Naive thymus-derived CD4-positive, alpha-beta T cell (primary cell): ENCODE measurements at regions not wholly inside any gene's neighbourhood (a gene's known extent, or its start where the extent isn't known, plus 50 kb on each side); places are given as distances from the start of the nearest gene placed in this dataset.

ENCODE experiments used
- ATAC-seq: fragments of 150-1000 bp; cut with Tn5 transposase; 2 replicates; pipeline ENCODE4 v1.10.0; 2021; ENCODE audit warnings: mild to moderate bottlenecking, moderate library complexity
- CTCF ChIA-PET: fragments of 350-600 bp; sonication (Branson Sonifier 250); formaldehyde crosslinking; loops from one replicate; lab custom pipeline; 2021; ENCODE audit warnings: antibody characterized with exemption; lab: Charles Lee
- POLR2A ChIA-PET: fragments of 350-600 bp; sonication (Branson Sonifier 250); formaldehyde crosslinking; loops from one replicate; lab custom pipeline; 2021; ENCODE audit warnings: antibody characterized with exemption, inconsistent platforms; lab: Charles Lee
- DNase-seq, 9 donors: peaks; one replicate each; pipeline versions ENCODE4 v3.0.0 to v3.0.0-alpha.2; 2020 to 2022; ENCODE audit warnings: mixed read lengths in 1 of 9
- H3K27ac ChIP-seq: one replicate; pipeline ENCODE4 v1.7.0; 2013; ENCODE audit warnings: mild to moderate bottlenecking, low read depth, low read length, moderate library complexity
- H3K27me3 ChIP-seq, 2 donors: one replicate each; pipeline ENCODE4 v1.7.0; 2013; ENCODE audit warnings: low read length in 2 of 2, mild to moderate bottlenecking in 2 of 2, moderate library complexity in 2 of 2; ENCODE audit not compliant: control insufficient read depth in 2 of 2, insufficient read depth in 2 of 2
- H3K36me3 ChIP-seq, 3 experiments: 1 replicate in 2 of 3; 2 replicates in 1 of 3; pipeline ENCODE4 v1.7.0; 2013; ENCODE audit warnings: low read length in 3 of 3, mild to moderate bottlenecking in 3 of 3, moderate library complexity in 1 of 3; ENCODE audit not compliant: insufficient read depth in 3 of 3, control insufficient read depth in 2 of 3
- H3K4me1 ChIP-seq, 2 donors: one replicate each; pipeline ENCODE4 v1.7.0; 2013; ENCODE audit warnings: low read length in 2 of 2, mild to moderate bottlenecking in 2 of 2, moderate library complexity in 1 of 2; ENCODE audit not compliant: control insufficient read depth in 2 of 2, insufficient read depth in 2 of 2
- H3K4me3 ChIP-seq: 2 replicates; pipeline ENCODE4 v1.7.0; 2013; ENCODE audit warnings: mild to moderate bottlenecking, low read length
- H3K9me3 ChIP-seq, 3 experiments: 1 replicate in 2 of 3; 2 replicates in 1 of 3; pipeline ENCODE4 v1.7.0; 2013; ENCODE audit warnings: low read length in 3 of 3; ENCODE audit not compliant: control insufficient read depth in 2 of 3
- H3K27ac Mint-ChIP-seq, 9 donors: one replicate each; pipeline ENCODE4 v1.8.0; 2020 to 2022; ENCODE audit warnings: mixed read lengths in 9 of 9, mild to moderate bottlenecking in 8 of 9, moderate library complexity in 5 of 9, inconsistent platforms in 2 of 9
- H3K27me3 Mint-ChIP-seq, 5 donors: one replicate each; pipeline ENCODE4 v1.8.0; 2021 to 2022; ENCODE audit warnings: mixed read lengths in 5 of 5, mild to moderate bottlenecking in 1 of 5
- H3K36me3 Mint-ChIP-seq, 5 donors: one replicate each; pipeline ENCODE4 v1.8.0; 2020 to 2022; ENCODE audit warnings: mixed read lengths in 5 of 5, mild to moderate bottlenecking in 3 of 5, inconsistent platforms in 1 of 5
- H3K4me1 Mint-ChIP-seq, 7 donors: one replicate each; pipeline ENCODE4 v1.8.0; 2020 to 2022; ENCODE audit warnings: mixed read lengths in 7 of 7, mild to moderate bottlenecking in 3 of 7, inconsistent platforms in 1 of 7
- H3K4me3 Mint-ChIP-seq, 10 donors: one replicate each; pipeline ENCODE4 v1.8.0; 2020 to 2022; ENCODE audit warnings: mild to moderate bottlenecking in 10 of 10, mixed read lengths in 10 of 10, moderate library complexity in 6 of 10, inconsistent platforms in 2 of 10
- H3K9me3 Mint-ChIP-seq, 11 donors: one replicate each; pipeline ENCODE4 v1.8.0; 2020 to 2022; ENCODE audit warnings: mixed read lengths in 11 of 11, mild to moderate bottlenecking in 4 of 11, inconsistent platforms in 1 of 11, moderate library complexity in 1 of 11
- intact Hi-C, 2 donors: fragments of 100-400 bp; cut with micrococcal nuclease; formaldehyde crosslinking; loops; one replicate each; pipeline ENCODE4 v1.15.1; 2023

DNA sequence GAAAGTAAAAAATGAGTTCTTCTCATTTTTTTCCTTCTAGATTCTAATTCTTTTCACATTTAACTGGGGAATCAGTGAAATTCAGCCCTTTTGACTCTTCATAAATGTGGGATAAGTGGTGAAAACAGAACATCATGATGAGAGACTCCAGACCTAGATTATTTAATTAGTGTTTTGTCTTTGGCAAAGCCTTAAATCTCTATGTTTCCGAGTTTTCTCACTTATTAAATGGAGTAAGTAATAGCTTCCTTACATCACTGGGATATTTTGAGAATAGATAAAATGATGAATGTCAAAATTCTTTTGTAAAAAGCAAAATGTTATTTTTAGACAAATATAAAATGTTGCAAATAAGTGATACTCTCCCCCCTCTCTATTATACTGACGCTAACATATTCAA lies 468.6 kb upstream of the ARRDC3 start:
- no peaks in the 10 kb centered on the region for H3K27me3 ChIP-seq
- DNase-seq (no peak), ATAC-seq (no peak)
- H3K9me3 ChIP-seq = no peaks in the 10 kb centered on the region
- H3K36me3 ChIP-seq = no peaks in the 10 kb centered on the region
- intact Hi-C loops = no loop called here
- Mint-ChIP-seq H3K27ac (no peak overlapping the region), H3K9me3 (no peaks in the 10 kb centered on the region), H3K4me3 (no peak overlapping the region), H3K4me1 (no peaks in the 10 kb centered on the region), H3K36me3 (no peaks in the 10 kb centered on the region), H3K27me3 (no peaks in the 10 kb centered on the region)
- H3K27ac ChIP-seq = no peak overlapping the region
- ChIA-PET POLR2A (no interaction called here), CTCF (no interaction called here)
- H3K4me3 ChIP-seq = no peak overlapping the region
- H3K4me1 ChIP-seq = no peaks in the 10 kb centered on the region

DNA sequence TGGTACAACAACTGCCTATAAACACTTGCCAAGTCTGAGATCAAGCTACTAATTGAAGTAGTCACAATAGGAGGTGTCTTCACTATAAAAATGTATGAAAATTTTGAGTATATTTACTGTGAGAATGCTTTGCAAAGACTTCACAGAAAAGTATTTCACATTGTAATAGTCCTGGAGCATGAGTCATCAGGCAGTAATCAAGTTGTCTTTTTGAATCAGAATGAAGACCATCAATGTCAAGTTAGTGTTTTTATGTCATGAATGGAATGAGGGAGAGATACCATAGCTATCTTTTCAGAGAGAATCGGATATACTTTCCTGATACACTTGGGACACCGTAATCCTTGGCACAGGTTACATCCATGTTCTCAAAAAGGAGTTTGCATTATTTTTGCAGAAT lies 466.9 kb upstream of the ARRDC3 start:
- Mint-ChIP-seq H3K9me3 (no peaks in the 10 kb centered on the region), H3K27ac (no peak overlapping the region), H3K4me3 (no peak overlapping the region), H3K27me3 (no peaks in the 10 kb centered on the region), H3K36me3 (no peaks in the 10 kb centered on the region), H3K4me1 (no peaks in the 10 kb centered on the region)
- intact Hi-C loops = no loop called here
- H3K27me3 ChIP-seq = no peaks in the 10 kb centered on the region
- no peaks in the 10 kb centered on the region for H3K9me3 ChIP-seq
- ChIA-PET POLR2A (no interaction called here), CTCF (no interaction called here)
- no peak for DNase-seq
- no peak overlapping the region for H3K27ac ChIP-seq
- no peaks in the 10 kb centered on the region for H3K4me1 ChIP-seq
- H3K36me3 ChIP-seq = no peaks in the 10 kb centered on the region
- H3K4me3 ChIP-seq = no peak overlapping the region
- ATAC-seq = no peak

DNA sequence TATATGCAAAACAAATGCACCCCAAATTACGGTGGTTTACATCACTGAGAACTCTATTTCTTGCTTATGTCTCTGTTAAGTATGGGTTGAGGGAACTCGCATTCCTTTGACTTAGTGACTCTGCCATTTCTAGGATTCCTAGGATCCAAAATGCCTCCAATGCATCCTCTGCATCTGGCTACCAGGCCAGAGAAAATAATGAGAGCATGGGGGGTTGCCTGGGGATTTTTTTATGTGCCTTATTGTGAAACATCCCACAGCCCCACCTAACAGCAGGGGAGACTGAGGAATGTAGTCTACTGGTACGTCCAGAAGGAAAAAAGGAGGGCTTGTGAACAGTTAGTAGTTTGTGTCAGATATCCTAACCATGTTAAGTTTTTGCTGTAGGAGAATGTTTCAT lies 466.0 kb upstream of the ARRDC3 start:
- intact Hi-C loops = no loop called here
- H3K9me3 Mint-ChIP-seq = no peaks in the 10 kb centered on the region
- H3K27ac ChIP-seq = no peak overlapping the region

DNA sequence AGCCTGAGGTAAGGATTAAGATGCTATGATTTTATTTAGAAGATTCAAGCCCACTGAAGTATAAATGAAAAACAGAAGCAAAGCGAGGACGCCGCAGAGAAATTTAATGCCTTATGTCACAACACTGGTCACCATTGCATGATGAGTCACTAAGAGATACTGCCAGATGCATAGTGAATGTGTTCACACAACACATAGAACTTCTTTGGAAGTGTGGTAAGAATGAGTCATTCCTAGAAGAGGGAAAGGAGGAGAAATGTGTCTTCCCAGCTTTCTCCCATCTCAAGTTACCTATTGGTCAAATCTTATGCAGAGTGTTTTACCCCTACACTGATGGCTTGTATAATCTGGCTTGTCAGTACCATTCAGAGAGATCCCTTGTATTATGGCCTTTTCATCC lies 465.3 kb upstream of the ARRDC3 start:
- no peaks in the 10 kb centered on the region for H3K9me3 Mint-ChIP-seq
- no peaks in the 10 kb centered on the region for H3K4me1 ChIP-seq
- no peak for ATAC-seq
- H3K27ac Mint-ChIP-seq = no peak overlapping the region
- no peaks in the 10 kb centered on the region for H3K36me3 ChIP-seq
- H3K27me3 ChIP-seq = no peaks in the 10 kb centered on the region
- intact Hi-C loops = no loop called here
- CTCF ChIA-PET = no interaction called here
- H3K4me3 Mint-ChIP-seq = no peak overlapping the region
- H3K27ac ChIP-seq = no peak overlapping the region
- POLR2A ChIA-PET = no interaction called here
- DNase-seq = no peak
- H3K9me3 ChIP-seq = no peaks in the 10 kb centered on the region
- no peaks in the 10 kb centered on the region for H3K36me3 Mint-ChIP-seq
- H3K4me1 Mint-ChIP-seq = no peaks in the 10 kb centered on the region
- no peak overlapping the region for H3K4me3 ChIP-seq
- no peaks in the 10 kb centered on the region for H3K27me3 Mint-ChIP-seq

More for the DNA sequence above, 466.0 kb upstream of the ARRDC3 start:
- no peaks in the 10 kb centered on the region for H3K36me3 ChIP-seq
- Mint-ChIP-seq H3K4me3 (no peak overlapping the region), H3K27me3 (no peaks in the 10 kb centered on the region), H3K27ac (no peak overlapping the region), H3K36me3 (no peaks in the 10 kb centered on the region), H3K4me1 (no peaks in the 10 kb centered on the region)
- H3K4me3 ChIP-seq = no peak overlapping the region
- ATAC-seq (no peak), DNase-seq (no peak)
- H3K4me1 ChIP-seq = no peaks in the 10 kb centered on the region
- no peaks in the 10 kb centered on the region for H3K9me3 ChIP-seq
- ChIA-PET CTCF (no interaction called here), POLR2A (no interaction called here)
- no peaks in the 10 kb centered on the region for H3K27me3 ChIP-seq

DNA sequence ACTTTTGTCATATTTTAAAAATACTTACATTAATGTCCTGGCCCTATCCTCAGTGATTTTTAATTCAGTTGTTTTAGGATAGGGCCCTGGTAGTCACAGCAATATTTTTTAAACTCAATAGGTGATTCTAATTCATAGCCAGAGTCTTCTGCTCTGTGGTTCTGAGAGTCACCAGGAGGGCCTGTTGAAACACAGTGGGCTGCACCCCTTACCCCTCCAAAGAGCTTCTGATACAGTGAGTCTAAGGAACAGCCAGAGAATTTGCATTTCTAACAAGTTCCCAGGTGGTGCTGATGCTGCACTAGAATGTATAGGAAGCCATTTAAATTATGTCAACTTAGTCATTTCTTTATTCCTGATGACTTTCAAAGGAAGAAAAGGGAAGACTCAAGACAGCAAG lies 458.3 kb upstream of the ARRDC3 start:
- Mint-ChIP-seq H3K27me3 (no peaks in the 10 kb centered on the region), H3K4me3 (no peak overlapping the region), H3K27ac (no peak overlapping the region), H3K36me3 (no peaks in the 10 kb centered on the region), H3K9me3 (peaks cover 0 to 5% (median 0%) of the 10 kb centered on the region in 11 donors), H3K4me1 (no peaks in the 10 kb centered on the region)
- H3K27ac ChIP-seq = no peak overlapping the region
- intact Hi-C loops = no loop called here
- DNase-seq = no peak
- no peak overlapping the region for H3K4me3 ChIP-seq
- H3K36me3 ChIP-seq = no peaks in the 10 kb centered on the region
- ChIA-PET CTCF (interaction anchor here (0.7 kb wide), 1 partner anchor 615 kb away, joined by 3 read pairs; no protein-coding TSS in a partner anchor), POLR2A (no interaction called here)
- H3K27me3 ChIP-seq = no peaks in the 10 kb centered on the region
- no peak for ATAC-seq
- no peaks in the 10 kb centered on the region for H3K4me1 ChIP-seq
- H3K9me3 ChIP-seq = no peaks in the 10 kb centered on the region

DNA sequence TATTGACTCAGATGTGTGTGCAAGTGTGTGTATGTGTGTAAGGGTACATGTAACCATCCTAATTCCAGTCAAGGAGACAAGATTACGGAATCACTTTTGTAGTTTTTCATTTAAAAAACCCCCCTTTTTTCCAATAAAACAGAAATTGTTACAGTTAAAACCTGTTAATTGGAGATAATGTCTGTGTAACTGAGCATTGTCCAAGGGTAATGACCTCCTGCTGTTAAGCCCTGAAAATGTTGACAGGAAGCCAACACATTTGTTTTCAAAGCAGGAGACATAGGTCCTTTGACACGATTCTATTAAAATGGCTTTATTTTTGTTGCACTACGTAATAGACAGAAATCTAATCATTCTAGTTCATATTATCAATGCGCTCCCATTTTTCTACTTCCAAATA lies 457.3 kb upstream of the ARRDC3 start:
- Histone ChIP-seq H3K4me3 (no peak overlapping the region), H3K9me3 (no peaks in the 10 kb centered on the region), H3K36me3 (no peaks in the 10 kb centered on the region), H3K27ac (no peak overlapping the region), H3K4me1 (no peaks in the 10 kb centered on the region), H3K27me3 (no peaks in the 10 kb centered on the region)
- ATAC-seq (no peak), DNase-seq (no peak)
- Mint-ChIP-seq H3K9me3 (peaks cover 0 to 5% (median 0%) of the 10 kb centered on the region in 11 donors), H3K27me3 (no peaks in the 10 kb centered on the region), H3K36me3 (no peaks in the 10 kb centered on the region), H3K4me1 (no peaks in the 10 kb centered on the region), H3K4me3 (no peak overlapping the region), H3K27ac (no peak overlapping the region)
- POLR2A ChIA-PET = no interaction called here
- intact Hi-C loops = no loop called here
- CTCF ChIA-PET = no interaction called here

DNA sequence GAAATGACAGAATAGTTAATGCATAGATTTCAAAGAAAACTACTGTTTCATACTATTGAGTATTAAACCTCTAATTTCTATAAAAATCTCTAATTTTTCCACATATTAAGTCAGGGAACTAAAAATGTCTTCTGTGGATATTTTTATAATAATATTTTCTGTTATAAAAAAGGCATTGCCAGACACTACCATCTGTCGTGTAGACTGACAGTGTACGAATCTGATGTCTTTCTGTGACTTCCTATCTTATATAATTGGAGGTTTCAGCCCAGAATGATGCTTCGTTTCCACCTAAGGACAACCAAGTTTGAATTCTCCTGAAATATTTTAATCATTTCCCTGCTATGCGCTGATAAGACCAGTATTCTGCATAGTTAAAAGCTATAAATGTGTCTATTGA lies 456.6 kb upstream of the ARRDC3 start:
- no peaks in the 10 kb centered on the region for H3K4me1 ChIP-seq
- no peaks in the 10 kb centered on the region for H3K36me3 ChIP-seq
- ChIA-PET POLR2A (interaction anchor here (0.8 kb wide), 1 partner anchor 104 kb away, joined by 3 read pairs; no protein-coding TSS in a partner anchor), CTCF (no interaction called here)
- no peaks in the 10 kb centered on the region for H3K9me3 ChIP-seq
- Mint-ChIP-seq H3K9me3 (peaks cover 0 to 5% (median 0%) of the 10 kb centered on the region in 11 donors), H3K27me3 (no peaks in the 10 kb centered on the region), H3K27ac (no peak overlapping the region), H3K36me3 (no peaks in the 10 kb centered on the region), H3K4me1 (no peaks in the 10 kb centered on the region), H3K4me3 (no peak overlapping the region)
- H3K27me3 ChIP-seq = no peaks in the 10 kb centered on the region
- DNase-seq = no peak
- H3K27ac ChIP-seq = no peak overlapping the region
- ATAC-seq = no peak
- no peak overlapping the region for H3K4me3 ChIP-seq
- intact Hi-C loops = no loop called here
